D721Med (cell line): ENCODE measurements at regions not wholly inside any gene's neighbourhood (a gene's known extent, or its start where the extent isn't known, plus 50 kb on each side); places are given as distances from the start of the nearest gene placed in this dataset.

Source experiments
- DNase-seq: peaks from one replicate; pipeline ENCODE4 v3.0.0; 2011; ENCODE audit warnings: low spot score; ENCODE audit not compliant: insufficient read length
- FAIRE-seq: peaks from 2 replicates; lab custom pipeline; 2011; peaks lifted over from hg19 to GRCh38; lab: Jason Lieb, UNC
- TF ChIP-seq, protein P1 (sequence below): IDR thresholded peaks from 2 replicates; pipeline ENCODE4 v1.5.1; 2012; ENCODE audit warnings: mild to moderate bottlenecking, control low read depth; ENCODE audit not compliant: insufficient read depth; ENCODE audit errors: missing control alignments

DNA sequence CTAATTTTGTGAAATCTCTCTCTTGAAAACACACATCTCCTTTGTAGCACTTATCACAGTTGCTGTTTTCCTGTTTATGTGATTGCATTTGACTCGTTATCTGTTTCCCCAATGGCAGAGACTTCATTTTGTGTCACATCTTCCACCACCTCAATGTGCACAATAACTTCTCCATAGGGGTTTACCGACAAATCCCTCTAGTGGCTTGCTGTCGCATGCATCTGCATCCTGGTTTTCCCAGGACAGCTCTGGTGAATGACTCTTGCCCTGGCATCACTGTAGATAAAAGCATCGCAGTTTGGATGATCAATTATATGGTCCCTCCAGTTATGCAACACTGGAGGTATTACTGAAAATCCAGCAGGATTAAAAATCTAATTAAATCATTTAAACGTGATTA, 206.5 kb upstream of the BTBD3 start:
- FAIRE-seq (no peak), DNase-seq (no peak)
- TF ChIP-seq, protein P1, sequence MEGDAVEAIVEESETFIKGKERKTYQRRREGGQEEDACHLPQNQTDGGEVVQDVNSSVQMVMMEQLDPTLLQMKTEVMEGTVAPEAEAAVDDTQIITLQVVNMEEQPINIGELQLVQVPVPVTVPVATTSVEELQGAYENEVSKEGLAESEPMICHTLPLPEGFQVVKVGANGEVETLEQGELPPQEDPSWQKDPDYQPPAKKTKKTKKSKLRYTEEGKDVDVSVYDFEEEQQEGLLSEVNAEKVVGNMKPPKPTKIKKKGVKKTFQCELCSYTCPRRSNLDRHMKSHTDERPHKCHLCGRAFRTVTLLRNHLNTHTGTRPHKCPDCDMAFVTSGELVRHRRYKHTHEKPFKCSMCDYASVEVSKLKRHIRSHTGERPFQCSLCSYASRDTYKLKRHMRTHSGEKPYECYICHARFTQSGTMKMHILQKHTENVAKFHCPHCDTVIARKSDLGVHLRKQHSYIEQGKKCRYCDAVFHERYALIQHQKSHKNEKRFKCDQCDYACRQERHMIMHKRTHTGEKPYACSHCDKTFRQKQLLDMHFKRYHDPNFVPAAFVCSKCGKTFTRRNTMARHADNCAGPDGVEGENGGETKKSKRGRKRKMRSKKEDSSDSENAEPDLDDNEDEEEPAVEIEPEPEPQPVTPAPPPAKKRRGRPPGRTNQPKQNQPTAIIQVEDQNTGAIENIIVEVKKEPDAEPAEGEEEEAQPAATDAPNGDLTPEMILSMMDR = no peak

DNA sequence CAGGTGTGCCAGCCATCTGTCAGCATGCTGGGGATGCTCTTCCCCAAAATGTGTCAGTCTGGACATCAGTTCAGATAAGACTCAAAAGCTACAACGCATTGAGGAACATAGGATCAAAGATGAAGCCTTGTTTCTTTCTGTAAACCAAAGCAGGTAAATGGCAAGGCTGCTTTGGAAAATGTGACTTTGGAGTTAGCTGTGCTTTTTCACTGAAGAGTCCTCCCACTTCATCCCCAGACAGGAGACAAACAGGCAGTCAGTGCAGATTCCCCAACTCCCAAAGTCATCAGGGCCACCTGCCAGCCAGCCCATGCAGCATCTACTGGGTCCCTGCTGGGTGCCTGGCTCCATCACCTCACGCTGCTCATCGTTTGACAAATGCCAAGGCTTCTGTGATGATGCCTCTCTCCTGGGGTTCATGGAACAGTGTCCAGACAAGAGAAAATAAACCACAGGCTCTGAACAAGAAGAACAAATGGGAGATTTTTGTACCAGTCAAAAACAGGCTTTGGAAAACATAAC, 205.0 kb upstream of the BTBD3 start:
- FAIRE-seq = no peak
- DNase-seq = no peak
- TF ChIP-seq, protein P1 = no peak

DNA sequence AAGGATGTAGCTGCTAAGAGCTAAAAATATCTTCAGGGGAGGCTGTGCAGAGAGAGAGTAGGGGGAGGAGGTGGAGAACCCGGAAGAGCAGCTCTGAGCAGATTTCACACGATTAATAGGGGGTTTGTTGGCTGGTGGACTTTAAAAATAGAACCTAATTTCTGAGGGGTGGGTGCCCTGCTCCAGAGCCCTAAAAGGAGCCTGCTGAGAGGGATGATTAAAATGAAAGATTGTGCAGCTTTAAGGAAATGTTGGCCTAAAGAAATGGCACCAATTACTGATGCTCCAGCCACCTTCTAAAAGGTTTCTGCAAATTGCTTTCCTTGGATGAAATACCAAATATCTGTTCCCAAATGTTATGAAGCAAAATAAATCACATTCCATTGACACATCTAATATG, 202.8 kb upstream of the BTBD3 start:
- DNase-seq (no peak), FAIRE-seq (no peak)

DNA sequence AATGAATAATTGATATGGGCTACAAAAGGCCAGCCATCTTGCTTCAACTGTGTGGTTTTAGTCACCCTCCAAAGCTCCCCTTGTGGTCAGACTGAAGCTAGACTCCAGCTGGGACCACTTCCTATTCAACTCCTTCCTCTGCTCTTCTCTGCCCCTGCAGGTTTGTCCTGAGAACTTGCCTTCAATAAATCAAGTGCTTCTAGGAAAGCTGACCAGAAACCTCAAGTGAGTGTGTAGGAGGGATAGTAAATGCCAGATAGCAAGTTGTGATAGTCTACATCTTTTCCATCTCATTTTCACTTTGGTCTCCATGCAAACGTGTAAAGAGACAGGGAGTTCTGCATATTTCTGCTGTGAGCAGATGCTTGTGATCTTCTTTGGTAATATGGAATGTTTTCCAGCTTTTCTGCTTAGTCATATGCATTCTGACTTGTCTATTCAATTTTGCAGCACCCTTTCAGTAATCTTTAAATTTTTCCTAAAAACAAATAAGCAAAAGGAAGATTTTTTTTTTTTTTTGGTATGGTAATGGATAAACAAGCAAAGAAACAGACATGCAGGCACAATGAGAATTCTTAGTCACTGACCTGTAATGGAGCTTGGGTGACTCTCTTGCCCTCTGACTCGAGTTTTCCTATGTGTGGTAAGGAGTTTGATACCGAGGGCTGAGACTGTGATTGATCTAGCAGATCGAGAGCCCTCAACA, 201.3 kb upstream of the BTBD3 start:
- FAIRE-seq = no peak
- no peak for DNase-seq

More for the DNA sequence above, 202.8 kb upstream of the BTBD3 start:
- TF ChIP-seq, protein P1 = no peak

DNA sequence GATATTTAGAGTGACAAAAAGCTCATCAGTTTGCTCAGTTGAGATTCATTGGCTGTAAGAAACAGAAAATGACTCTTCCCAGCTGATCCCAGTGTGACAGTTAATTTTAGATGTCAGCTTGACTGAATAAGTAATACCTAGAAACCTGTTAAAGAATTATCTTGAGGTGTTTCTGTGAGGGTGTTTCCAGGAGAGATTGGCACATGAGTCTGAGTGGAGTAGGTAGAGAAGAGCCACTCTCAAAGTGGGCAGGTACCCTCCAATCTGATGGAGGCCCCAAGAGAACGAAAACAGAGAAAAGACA, 200.8 kb upstream of the BTBD3 start:
- no peak for FAIRE-seq
- DNase-seq = no peak
- TF ChIP-seq, protein P1 = no peak

More for the DNA sequence above, 201.3 kb upstream of the BTBD3 start:
- TF ChIP-seq, protein P1 = no peak

DNA sequence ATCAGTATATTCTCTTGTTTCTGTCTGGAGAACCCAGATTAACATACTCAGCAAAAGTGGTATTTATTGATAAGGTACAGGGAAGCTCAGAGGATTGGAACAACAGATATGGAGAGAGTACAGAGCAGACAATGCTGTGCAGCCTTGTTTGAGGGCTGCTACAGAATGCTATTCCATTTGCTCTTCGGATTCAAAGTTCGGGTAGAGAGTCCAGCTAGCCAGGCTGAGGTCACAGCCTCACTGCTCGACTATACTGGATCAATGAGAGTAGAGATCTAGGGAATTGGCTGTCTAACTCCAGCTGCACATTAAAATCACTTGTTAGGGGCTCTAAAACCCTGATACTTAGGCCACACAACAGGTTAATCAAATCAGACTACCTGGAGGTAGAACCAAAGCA, 200.1 kb upstream of the BTBD3 start:
- TF ChIP-seq, protein P1 = no peak
- DNase-seq = no peak

DNA sequence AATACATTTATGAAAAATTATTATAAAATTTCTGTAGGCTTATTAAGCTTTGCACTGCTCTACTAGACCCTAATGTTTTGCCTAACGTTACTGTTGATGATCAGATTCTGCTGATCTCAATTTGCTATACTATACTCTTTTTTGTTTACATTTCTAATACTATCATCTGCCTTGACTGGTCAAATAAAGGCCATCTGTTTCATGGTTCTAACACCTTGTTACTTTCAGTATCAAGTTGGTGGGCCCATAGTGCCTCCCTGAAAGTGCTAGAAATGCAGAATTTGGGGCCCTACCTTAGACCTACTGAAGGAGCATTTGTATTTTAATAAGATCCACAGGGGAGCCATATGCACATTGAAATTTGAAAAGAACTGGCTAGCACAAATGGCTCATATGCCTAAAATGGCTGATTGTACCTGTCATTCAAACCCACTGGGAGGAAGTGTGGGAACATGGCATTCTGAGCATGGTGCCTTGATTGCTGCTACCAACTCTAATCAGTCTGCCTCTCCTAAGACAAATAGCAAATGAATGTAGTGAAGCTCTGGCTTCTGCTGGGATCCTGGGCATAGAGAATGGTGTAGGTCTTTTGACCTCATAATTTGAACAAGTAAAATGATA, 199.1 kb upstream of the BTBD3 start:
- no peak for FAIRE-seq
- no peak for DNase-seq
- TF ChIP-seq, protein P1 = no peak

More for the DNA sequence above, 200.1 kb upstream of the BTBD3 start:
- FAIRE-seq = no peak
